Astrocyte of the cerebellum (primary cell): ENCODE measurements at regions not wholly inside any gene's neighbourhood (a gene's known extent, or its start where the extent isn't known, plus 50 kb on each side); places are given as distances from the start of the nearest gene placed in this dataset.

Experiments used
- DNase-seq: peaks from one replicate; pipeline ENCODE4 v3.0.0-alpha.2; 2011; ENCODE audit warnings: low read depth
- H3K4me3 ChIP-seq: 2 replicates; pipeline ENCODE4 v1.5.1; 2011; ENCODE audit warnings: mild to moderate bottlenecking, low read depth, low read length, moderate library complexity
- CTCF ChIP-seq: IDR thresholded peaks from 2 replicates; pipeline ENCODE4 v1.5.1; 2012; ENCODE audit warnings: low read length, low read depth, moderate library complexity, mild to moderate bottlenecking; ENCODE audit errors: missing control alignments
- in situ Hi-C: cut with HindIII; loops from 2 replicates; pipeline ENCODE4 v1.10.0; 2017; ENCODE audit warnings: low sequenced_read_pairs

GRCh38 chr10:128511284-128511683 lies 385.1 kb upstream of the MKI67 start:
- no peak for DNase-seq
- TF ChIP-seq CTCF, result no peak
- H3K4me3 ChIP-seq, result no peak overlapping the region
- in situ Hi-C loops, result no loop called here

- no peak for DNase-seq
- H3K4me3 ChIP-seq, result no peak overlapping the region
- in situ Hi-C loops, result no loop called here
- TF ChIP-seq CTCF, result no peak
Measured at GRCh38 chr10:128512767-128513166, 386.5 kb upstream of the MKI67 start.

- in situ Hi-C loops, result no loop called here
- H3K4me3 ChIP-seq, result no peak overlapping the region
- DNase-seq, result no peak
- no peak for TF ChIP-seq CTCF
Measured at GRCh38 chr10:128514536-128514935, 388.3 kb upstream of the MKI67 start.

GRCh38 chr10:128516180-128516579 lies 390.0 kb upstream of the MKI67 start:
- in situ Hi-C loops, result no loop called here
- TF ChIP-seq CTCF, result no peak
- H3K4me3 ChIP-seq, result no peak overlapping the region
- no peak for DNase-seq

GRCh38 chr10:128517167-128517566 lies 390.9 kb upstream of the MKI67 start:
- in situ Hi-C loops, result no loop called here
- no peak overlapping the region for H3K4me3 ChIP-seq
- no peak for DNase-seq
- TF ChIP-seq CTCF, result no peak

- no peak for TF ChIP-seq CTCF
- DNase-seq, result no peak
- in situ Hi-C loops, result no loop called here
- no peak overlapping the region for H3K4me3 ChIP-seq
Measured at GRCh38 chr10:128518000-128518399, 391.8 kb upstream of the MKI67 start.

GRCh38 chr10:128519581-128519980 lies 393.4 kb upstream of the MKI67 start:
- no peak for DNase-seq
- no peak for TF ChIP-seq CTCF
- in situ Hi-C loops, result no loop called here
- no peak overlapping the region for H3K4me3 ChIP-seq
